ENCODE measurements at regions not wholly inside any gene's neighbourhood (a gene's known extent, or its start where the extent isn't known, plus 50 kb on each side); places are given as distances from the start of the nearest gene placed in this dataset.
A peak's percentile ranks its signal among the peaks of the same experiment; 100 is the strongest.

- 0 out of 4 replicates have a peak, but pooled peaks have one; percentile 23 to 34 for TF ChIP-seq FOXK2 (conservative IDR thresholded peaks at IDR 0.05 in 1 of 2, IDR thresholded peaks at IDR 0.05 in 1 of 2; ENCODE audit: low read depth in 2 of 2)
- no peak for TF ChIP-seq ZNF311 (CRISPR knock-in tag; IDR thresholded peaks at IDR 0.05)
- TF ChIP-seq TAF1 (IDR thresholded peaks at IDR 0.05; ENCODE audit: control insufficient read depth, extremely low read depth, insufficient read depth, low read length, severe bottlenecking): no peak
- no peak for TF ChIP-seq KHSRP (IDR thresholded peaks at IDR 0.05)
- peak; percentile 89 for TF ChIP-seq ZNF3 (CRISPR knock-in tag; IDR thresholded peaks at IDR 0.05)
- peak; percentile 70 for TF ChIP-seq DPF2 (IDR thresholded peaks at IDR 0.05)
- TF ChIP-seq RAD21 (CRISPR knock-in tag; conservative IDR thresholded peaks at IDR 0.05 in 1 of 2, IDR thresholded peaks at IDR 0.05 in 1 of 2): 0 out of 4 replicates have a peak, but pooled peaks of 1 of the 2 experiments have one; percentile 7
- peak; percentile 52 for TF ChIP-seq CBFA2T3 (IDR thresholded peaks at IDR 0.05)
- TF ChIP-seq JUN (IDR thresholded peaks at IDR 0.05; ENCODE audit: borderline replicate concordance, low read depth, low read length): peak; percentile 61; the same call in 1 of the 2 replicates
- no peak for TF ChIP-seq JUN (CRISPR knock-in tag; IDR thresholded peaks at IDR 0.05; ENCODE audit: borderline replicate concordance)
- TF ChIP-seq MAFF (IDR thresholded peaks at IDR 0.05; ENCODE audit: low read length): peak; percentile 77
- peak; percentile 64 for TF ChIP-seq MAFK (IDR thresholded peaks at IDR 0.05; ENCODE audit: low read length)
- 0 out of 2 replicates have a peak, but pooled peaks have one; percentile 29 for TF ChIP-seq HES1 (IDR thresholded peaks at IDR 0.05; ENCODE audit: low read depth)
- peak; percentile 82 for TF ChIP-seq L3MBTL2 (IDR thresholded peaks at IDR 0.05)
- TF ChIP-seq KDM1A (IDR thresholded peaks at IDR 0.05): peak; percentile 50 to 54; a peak in 2 of 4 replicates
- peak; percentile 88 for TF ChIP-seq BHLHE40 (IDR thresholded peaks at IDR 0.05; ENCODE audit: low read length)
- TF ChIP-seq FOSL1 (tag; conservative IDR thresholded peaks at IDR 0.05): peak; percentile 81
- peak; percentile 71 to 87 for TF ChIP-seq MNT (conservative IDR thresholded peaks at IDR 0.05)
- peak; percentile 46 for TF ChIP-seq CTCFL (IDR thresholded peaks at IDR 0.05; ENCODE audit: borderline replicate concordance, insufficient read depth, low read depth, low read length, poor library complexity, severe bottlenecking)
- TF ChIP-seq MITF (IDR thresholded peaks at IDR 0.05): 0 out of 2 replicates have a peak, but pooled peaks have one; percentile 36
- peak; percentile 84 for TF ChIP-seq ZNF316 (IDR thresholded peaks at IDR 0.05)
- TF ChIP-seq CREM (IDR thresholded peaks at IDR 0.05; ENCODE audit: low read depth): 0 out of 2 replicates have a peak, but pooled peaks have one; percentile 3
- TF ChIP-seq RCOR1 (IDR thresholded peaks at IDR 0.05; ENCODE audit: borderline replicate concordance in 1 of 2, low read depth in 2 of 2, low read length in 2 of 2): peak in 1 of 2 experiments; percentile 47; a peak in 1 of 4 replicates
Measured at GRCh38 chr21:31509194-31510017, 150.1 kb upstream of the SOD1 start (continued).
